HepG2 (cell line): ENCODE measurements at regions not wholly inside any gene's neighbourhood (a gene's known extent, or its start where the extent isn't known, plus 50 kb on each side); places are given as distances from the start of the nearest gene placed in this dataset.

Experiments used
- ATAC-seq: fragments of 200-7000 bp; cut with Tn5 transposase; 3 replicates; pipeline ENCODE4 v1.9.1; 2020; ENCODE audit warnings: mild to moderate bottlenecking, moderate library complexity
- BruUV-seq: library from RNA; stranded (reverse); fragments of 400-500 nt; replicated peaks from 2 replicates; lab custom pipeline; 2021; lab: Mats Ljungman, UMichigan
- CTCF ChIA-PET: fragments of 300-600 bp; formaldehyde crosslinking; extraction: SDS; loops from one replicate; lab custom pipeline; 2021; ENCODE audit warnings: low total read pairs, inconsistent platforms, low intra/inter-chr PET ratio; lab: Yijun Ruan, JAX
- POLR2A ChIA-PET: fragments of 350-600 bp; sonication (Branson Sonifier 250); formaldehyde crosslinking; loops from one replicate; lab custom pipeline; 2020; ENCODE audit warnings: antibody characterized with exemption, inconsistent platforms; lab: Yijun Ruan, JAX
- DNase-seq: peaks from one replicate; pipeline ENCODE4 v3.0.0-alpha.2; 2015; ENCODE audit warnings: low spot score
- FAIRE-seq: peaks from 3 replicates; lab custom pipeline; 2011; peaks lifted over from hg19 to GRCh38; lab: Jason Lieb, UNC
- H2AFZ ChIP-seq: one replicate; pipeline ENCODE4 v1.6.1; 2011; ENCODE audit warnings: low read length, inconsistent platforms
- H3K27ac ChIP-seq: fragments of 300-600 bp; 3 replicates; pipeline ENCODE4 v1.8.0; 2011; ENCODE audit warnings: mixed run types, mild to moderate bottlenecking, mixed read lengths, low read length, inconsistent platforms; ENCODE audit not compliant: insufficient read depth; ENCODE audit errors: extremely low read length
- H3K27me3 ChIP-seq, 2 experiments: fragments of 200-600 bp in 1 of 2; 2 replicates in 1 of 2; 3 replicates in 1 of 2; pipeline versions ENCODE4 v1.6.0 to v1.8.0; 2011; ENCODE audit warnings: low read length in 2 of 2, mild to moderate bottlenecking in 2 of 2, moderate library complexity in 2 of 2, inconsistent platforms in 1 of 2; ENCODE audit not compliant: insufficient read depth in 2 of 2, control insufficient read depth in 1 of 2
- H3K36me3 ChIP-seq, 2 experiments: fragments of 200-600 bp in 1 of 2; replicated peaks in 1 of 2; 2 replicates in 1 of 2; 3 replicates in 1 of 2; pipeline versions ENCODE4 v1.5.1 to v1.8.0; 2011; ENCODE audit warnings: low read length in 2 of 2, inconsistent platforms in 1 of 2; ENCODE audit not compliant: insufficient read depth in 2 of 2, control insufficient read depth in 1 of 2
- H3K4me1 ChIP-seq: 2 replicates; pipeline ENCODE4 v1.5.1; 2012; ENCODE audit warnings: low read length, inconsistent platforms; ENCODE audit not compliant: insufficient read depth
- H3K4me2 ChIP-seq: 2 replicates; pipeline ENCODE4 v1.6.0; 2011; ENCODE audit warnings: low read depth, low read length, inconsistent platforms
- H3K4me3 ChIP-seq, 3 experiments: fragments of 200-600 bp in 1 of 3; sonication (generic), shearing (Covaris generic) in 1 of 3; replicated peaks in 1 of 3; 2 replicates each; pipeline ENCODE4 v1.5.1; 2011 to 2016; ENCODE audit warnings: low read length in 3 of 3, inconsistent platforms in 2 of 3, low read depth in 2 of 3, mild to moderate bottlenecking in 2 of 3, control low read depth in 1 of 3, mixed read lengths in 1 of 3; ENCODE audit not compliant: insufficient read depth in 1 of 3
- H3K79me2 ChIP-seq: one replicate; pipeline ENCODE4 v1.6.1; 2011; ENCODE audit warnings: low read length, inconsistent platforms; ENCODE audit not compliant: insufficient read depth
- H3K9ac ChIP-seq: 2 replicates; pipeline ENCODE4 v1.6.0; 2011; ENCODE audit warnings: mild to moderate bottlenecking, low read depth, low read length, inconsistent platforms; ENCODE audit not compliant: insufficient read depth
- H3K9me3 ChIP-seq: 2 replicates; pipeline ENCODE4 v1.5.1; 2012; ENCODE audit warnings: mild to moderate bottlenecking, low read length
- H4K20me1 ChIP-seq: 2 replicates; pipeline ENCODE4 v1.6.0; 2011; ENCODE audit warnings: inconsistent platforms, mild to moderate bottlenecking, low read length, moderate library complexity; ENCODE audit not compliant: insufficient read depth
- KDM5A ChIP-seq: fragments of 200-600 bp; sonication (generic); IDR thresholded peaks from 2 replicates; pipeline ENCODE4 v1.7.0; 2018; ENCODE audit warnings: antibody characterized with exemption, mild to moderate bottlenecking, low read length, borderline replicate concordance
- POLR2A ChIP-seq, 2 experiments: IDR thresholded peaks; 2 replicates each; pipeline ENCODE4 v1.6.1; 2011; ENCODE audit warnings: low read depth in 2 of 2, low read length in 2 of 2, mild to moderate bottlenecking in 1 of 2, moderate library complexity in 1 of 2; ENCODE audit not compliant: insufficient read depth in 1 of 2
- TMF1 ChIP-seq: sonication (generic); formaldehyde crosslinking; IDR thresholded peaks from 2 replicates; pipeline ENCODE4 v1.8.1; 2022; ENCODE audit warnings: low read depth, missing genetic modification reagents
- ZNF121 ChIP-seq: sonication (generic); formaldehyde crosslinking; IDR thresholded peaks from 2 replicates; pipeline ENCODE4 v1.5.0; 2020; ENCODE audit warnings: mild to moderate bottlenecking, missing genetic modification reagents
- ZNF207 ChIP-seq: fragments of 450-650 bp; IDR thresholded peaks from 2 replicates; pipeline ENCODE4 v1.6.1; 2016; ENCODE audit warnings: antibody characterized with exemption, borderline replicate concordance
- ZNF431 ChIP-seq: sonication (generic); formaldehyde crosslinking; IDR thresholded peaks from 2 replicates; pipeline ENCODE4 v1.9.0; 2022; ENCODE audit warnings: missing genetic modification reagents, low read depth, mild to moderate bottlenecking, borderline replicate concordance
- ZNF605 ChIP-seq: sonication (generic); formaldehyde crosslinking; IDR thresholded peaks from 2 replicates; pipeline ENCODE4 v1.8.0; 2022; ENCODE audit warnings: mild to moderate bottlenecking, missing genetic modification reagents
- WGBS: methylation state at CpG from one replicate; pipeline ENCODE4 v1.1.6; 2017; ENCODE audit warnings: low lambda C conversion rate; 5-methylcytosine and 5-hydroxymethylcytosine counted together
- in situ Hi-C: cut with HindIII; loops from 2 replicates; pipeline ENCODE4 v1.10.0; 2017; ENCODE audit warnings: low pct_unique_long_range_greater_than_20kb; ENCODE audit not compliant: extremely low pct_ligation_motif_present
- intact Hi-C: fragments of 100-400 bp; cut with micrococcal nuclease; formaldehyde crosslinking; loops from one replicate; pipeline ENCODE4 v1.10.0; 2022; ENCODE audit not compliant: unreplicated experiment
- TF ChIP-seq, protein P1 (sequence below): sonication (generic); formaldehyde crosslinking; IDR thresholded peaks from 2 replicates; pipeline ENCODE4 v1.4.0; 2020; ENCODE audit warnings: mild to moderate bottlenecking, missing genetic modification reagents
- TF ChIP-seq, protein P2 (sequence below): sonication (generic); formaldehyde crosslinking; IDR thresholded peaks from 2 replicates; pipeline ENCODE4 v1.4.0; 2020; ENCODE audit warnings: missing genetic modification reagents
- TF ChIP-seq, protein P3 (sequence below), 2 experiments: sonication (generic) in 1 of 2; formaldehyde crosslinking in 1 of 2; IDR thresholded peaks; 2 replicates each; pipeline versions ENCODE4 v1.6.1 to v1.9.0; 2014 to 2022; ENCODE audit warnings: antibody characterized with exemption in 1 of 2, borderline replicate concordance in 1 of 2, inconsistent platforms in 1 of 2, low read depth in 1 of 2, missing genetic modification reagents in 1 of 2
- TF ChIP-seq, protein P4 (sequence below): IDR thresholded peaks from 2 replicates; pipeline ENCODE4 v1.6.1; 2018; ENCODE audit warnings: missing genetic modification reagents, mild to moderate bottlenecking, missing compliant biosample characterization
- TF ChIP-seq, protein P5 (sequence below): fragments of 450-650 bp; IDR thresholded peaks from 2 replicates; pipeline ENCODE4 v1.6.1; 2017; ENCODE audit warnings: mild to moderate bottlenecking

DNA sequence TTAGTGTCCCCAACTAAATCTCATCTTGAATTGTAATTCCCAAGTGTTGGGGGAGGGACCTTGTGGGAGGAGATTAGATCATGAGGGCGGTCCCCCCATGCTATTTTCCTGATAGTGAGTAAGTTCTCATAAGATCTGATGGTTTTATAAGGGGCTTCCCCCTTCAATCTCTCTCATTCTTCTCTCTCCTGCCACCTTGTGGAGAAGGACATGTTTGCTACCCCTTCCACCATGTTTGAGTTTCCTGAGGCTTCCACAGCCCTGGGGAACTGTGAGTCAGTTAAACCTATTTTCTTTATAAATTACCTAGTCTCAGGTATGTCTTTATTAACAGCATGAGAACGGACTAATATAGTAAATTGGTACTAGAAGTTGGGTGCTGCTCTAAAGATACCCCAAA is 365.6 kb downstream of the ANKRD7 start:
- H3K9me3 ChIP-seq, result peaks cover 43% of the 10 kb centered on the region
- DNase-seq (no peak), ATAC-seq (no peak), FAIRE-seq (no peak)
- H3K4me2 ChIP-seq, result no peak overlapping the region
- no peaks in the 10 kb centered on the region for H3K4me1 ChIP-seq
- no peaks in the 10 kb centered on the region for H3K27me3 ChIP-seq
- intact Hi-C loops, result no loop called here
- no peak overlapping the region for H3K27ac ChIP-seq
- 0% methylated on average over 2 of the region's 2 CpGs for WGBS
- no peaks in the 10 kb centered on the region for H3K79me2 ChIP-seq
- in situ Hi-C loops, result no loop called here
- H4K20me1 ChIP-seq, result no peaks in the 10 kb centered on the region
- H3K36me3 ChIP-seq, result no peaks in the 10 kb centered on the region
- POLR2A ChIA-PET, result no interaction called here
- no peak overlapping the region for H3K9ac ChIP-seq
- no TSS peak for BruUV-seq
- no peak overlapping the region for H3K4me3 ChIP-seq
- CTCF ChIA-PET, result no interaction called here
- no peak overlapping the region for H2AFZ ChIP-seq
- TF ChIP-seq, protein P1, sequence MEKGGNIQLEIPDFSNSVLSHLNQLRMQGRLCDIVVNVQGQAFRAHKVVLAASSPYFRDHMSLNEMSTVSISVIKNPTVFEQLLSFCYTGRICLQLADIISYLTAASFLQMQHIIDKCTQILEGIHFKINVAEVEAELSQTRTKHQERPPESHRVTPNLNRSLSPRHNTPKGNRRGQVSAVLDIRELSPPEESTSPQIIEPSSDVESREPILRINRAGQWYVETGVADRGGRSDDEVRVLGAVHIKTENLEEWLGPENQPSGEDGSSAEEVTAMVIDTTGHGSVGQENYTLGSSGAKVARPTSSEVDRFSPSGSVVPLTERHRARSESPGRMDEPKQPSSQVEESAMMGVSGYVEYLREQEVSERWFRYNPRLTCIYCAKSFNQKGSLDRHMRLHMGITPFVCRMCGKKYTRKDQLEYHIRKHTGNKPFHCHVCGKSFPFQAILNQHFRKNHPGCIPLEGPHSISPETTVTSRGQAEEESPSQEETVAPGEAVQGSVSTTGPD (CRISPR knock-in tag), result no peak
- no peak for TF ChIP-seq TMF1 (CRISPR knock-in tag)
- no peak for TF ChIP-seq POLR2A (IDR thresholded peaks at IDR 0.05; ENCODE audit: insufficient read depth in 1 of 2, low read depth in 2 of 2, low read length in 2 of 2)
- TF ChIP-seq, protein P2, sequence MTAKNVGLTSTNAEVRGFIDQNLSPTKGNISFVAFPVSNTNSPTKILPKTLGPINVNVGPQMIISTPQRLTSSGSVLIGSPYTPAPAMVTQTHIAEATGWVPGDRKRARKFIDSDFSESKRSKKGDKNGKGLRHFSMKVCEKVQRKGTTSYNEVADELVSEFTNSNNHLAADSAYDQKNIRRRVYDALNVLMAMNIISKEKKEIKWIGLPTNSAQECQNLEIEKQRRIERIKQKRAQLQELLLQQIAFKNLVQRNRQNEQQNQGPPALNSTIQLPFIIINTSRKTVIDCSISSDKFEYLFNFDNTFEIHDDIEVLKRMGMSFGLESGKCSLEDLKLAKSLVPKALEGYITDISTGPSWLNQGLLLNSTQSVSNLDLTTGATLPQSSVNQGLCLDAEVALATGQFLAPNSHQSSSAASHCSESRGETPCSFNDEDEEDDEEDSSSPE, result no peak
- no peak for TF ChIP-seq KDM5A
- TF ChIP-seq, protein P3, sequence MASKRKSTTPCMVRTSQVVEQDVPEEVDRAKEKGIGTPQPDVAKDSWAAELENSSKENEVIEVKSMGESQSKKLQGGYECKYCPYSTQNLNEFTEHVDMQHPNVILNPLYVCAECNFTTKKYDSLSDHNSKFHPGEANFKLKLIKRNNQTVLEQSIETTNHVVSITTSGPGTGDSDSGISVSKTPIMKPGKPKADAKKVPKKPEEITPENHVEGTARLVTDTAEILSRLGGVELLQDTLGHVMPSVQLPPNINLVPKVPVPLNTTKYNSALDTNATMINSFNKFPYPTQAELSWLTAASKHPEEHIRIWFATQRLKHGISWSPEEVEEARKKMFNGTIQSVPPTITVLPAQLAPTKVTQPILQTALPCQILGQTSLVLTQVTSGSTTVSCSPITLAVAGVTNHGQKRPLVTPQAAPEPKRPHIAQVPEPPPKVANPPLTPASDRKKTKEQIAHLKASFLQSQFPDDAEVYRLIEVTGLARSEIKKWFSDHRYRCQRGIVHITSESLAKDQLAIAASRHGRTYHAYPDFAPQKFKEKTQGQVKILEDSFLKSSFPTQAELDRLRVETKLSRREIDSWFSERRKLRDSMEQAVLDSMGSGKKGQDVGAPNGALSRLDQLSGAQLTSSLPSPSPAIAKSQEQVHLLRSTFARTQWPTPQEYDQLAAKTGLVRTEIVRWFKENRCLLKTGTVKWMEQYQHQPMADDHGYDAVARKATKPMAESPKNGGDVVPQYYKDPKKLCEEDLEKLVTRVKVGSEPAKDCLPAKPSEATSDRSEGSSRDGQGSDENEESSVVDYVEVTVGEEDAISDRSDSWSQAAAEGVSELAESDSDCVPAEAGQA (IDR thresholded peaks at IDR 0.05; ENCODE audit: low read depth), result no peak
- TF ChIP-seq, protein P3 (CRISPR knock-in tag; IDR thresholded peaks at IDR 0.05; ENCODE audit: borderline replicate concordance), result no peak
- TF ChIP-seq ZNF605 (CRISPR knock-in tag), result no peak
- TF ChIP-seq, protein P4, sequence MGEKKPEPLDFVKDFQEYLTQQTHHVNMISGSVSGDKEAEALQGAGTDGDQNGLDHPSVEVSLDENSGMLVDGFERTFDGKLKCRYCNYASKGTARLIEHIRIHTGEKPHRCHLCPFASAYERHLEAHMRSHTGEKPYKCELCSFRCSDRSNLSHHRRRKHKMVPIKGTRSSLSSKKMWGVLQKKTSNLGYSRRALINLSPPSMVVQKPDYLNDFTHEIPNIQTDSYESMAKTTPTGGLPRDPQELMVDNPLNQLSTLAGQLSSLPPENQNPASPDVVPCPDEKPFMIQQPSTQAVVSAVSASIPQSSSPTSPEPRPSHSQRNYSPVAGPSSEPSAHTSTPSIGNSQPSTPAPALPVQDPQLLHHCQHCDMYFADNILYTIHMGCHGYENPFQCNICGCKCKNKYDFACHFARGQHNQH (CRISPR knock-in tag), result no peak
- TF ChIP-seq ZNF207, result no peak
- TF ChIP-seq ZNF121 (CRISPR knock-in tag), result no peak
- no peak for TF ChIP-seq ZNF431 (CRISPR knock-in tag)
- TF ChIP-seq, protein P5, sequence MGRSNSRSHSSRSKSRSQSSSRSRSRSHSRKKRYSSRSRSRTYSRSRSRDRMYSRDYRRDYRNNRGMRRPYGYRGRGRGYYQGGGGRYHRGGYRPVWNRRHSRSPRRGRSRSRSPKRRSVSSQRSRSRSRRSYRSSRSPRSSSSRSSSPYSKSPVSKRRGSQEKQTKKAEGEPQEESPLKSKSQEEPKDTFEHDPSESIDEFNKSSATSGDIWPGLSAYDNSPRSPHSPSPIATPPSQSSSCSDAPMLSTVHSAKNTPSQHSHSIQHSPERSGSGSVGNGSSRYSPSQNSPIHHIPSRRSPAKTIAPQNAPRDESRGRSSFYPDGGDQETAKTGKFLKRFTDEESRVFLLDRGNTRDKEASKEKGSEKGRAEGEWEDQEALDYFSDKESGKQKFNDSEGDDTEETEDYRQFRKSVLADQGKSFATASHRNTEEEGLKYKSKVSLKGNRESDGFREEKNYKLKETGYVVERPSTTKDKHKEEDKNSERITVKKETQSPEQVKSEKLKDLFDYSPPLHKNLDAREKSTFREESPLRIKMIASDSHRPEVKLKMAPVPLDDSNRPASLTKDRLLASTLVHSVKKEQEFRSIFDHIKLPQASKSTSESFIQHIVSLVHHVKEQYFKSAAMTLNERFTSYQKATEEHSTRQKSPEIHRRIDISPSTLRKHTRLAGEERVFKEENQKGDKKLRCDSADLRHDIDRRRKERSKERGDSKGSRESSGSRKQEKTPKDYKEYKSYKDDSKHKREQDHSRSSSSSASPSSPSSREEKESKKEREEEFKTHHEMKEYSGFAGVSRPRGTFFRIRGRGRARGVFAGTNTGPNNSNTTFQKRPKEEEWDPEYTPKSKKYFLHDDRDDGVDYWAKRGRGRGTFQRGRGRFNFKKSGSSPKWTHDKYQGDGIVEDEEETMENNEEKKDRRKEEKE, result no peak
